ENCODE measurements at regions not wholly inside any gene's neighbourhood (a gene's known extent, or its start where the extent isn't known, plus 50 kb on each side); places are given as distances from the start of the nearest gene placed in this dataset.

DNA sequence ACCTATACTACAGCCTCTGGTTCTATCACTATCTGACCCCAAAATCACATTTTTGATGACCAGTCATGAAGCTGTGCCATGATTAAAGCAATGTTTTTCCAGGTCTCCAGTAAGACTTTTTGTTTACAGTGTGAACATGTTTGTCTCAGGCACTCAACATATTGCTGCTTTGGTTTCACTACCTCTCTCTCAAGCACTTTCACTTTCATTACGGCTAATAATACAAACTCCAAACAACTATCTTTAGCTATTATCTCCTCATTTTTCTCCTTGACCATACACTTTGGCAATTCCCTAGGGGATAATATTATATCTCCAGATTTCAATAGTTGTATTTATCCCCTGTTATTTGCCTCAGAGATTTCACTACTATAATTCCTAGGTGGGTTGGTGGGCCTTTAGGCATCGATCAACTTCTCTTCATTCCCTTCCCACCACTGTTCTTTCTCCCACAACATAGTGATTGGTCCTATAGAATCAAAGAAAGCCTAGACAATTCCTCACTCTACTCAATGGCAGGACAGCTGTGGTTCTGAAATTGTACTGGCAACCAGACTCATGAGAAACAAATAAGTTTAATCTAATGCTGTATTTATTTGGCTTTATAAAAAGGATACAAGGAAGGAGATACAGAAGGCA lies 261.4 kb upstream of the ZWINT start:
- no peak for DNase-seq (ENCODE audit: low read depth)

DNA sequence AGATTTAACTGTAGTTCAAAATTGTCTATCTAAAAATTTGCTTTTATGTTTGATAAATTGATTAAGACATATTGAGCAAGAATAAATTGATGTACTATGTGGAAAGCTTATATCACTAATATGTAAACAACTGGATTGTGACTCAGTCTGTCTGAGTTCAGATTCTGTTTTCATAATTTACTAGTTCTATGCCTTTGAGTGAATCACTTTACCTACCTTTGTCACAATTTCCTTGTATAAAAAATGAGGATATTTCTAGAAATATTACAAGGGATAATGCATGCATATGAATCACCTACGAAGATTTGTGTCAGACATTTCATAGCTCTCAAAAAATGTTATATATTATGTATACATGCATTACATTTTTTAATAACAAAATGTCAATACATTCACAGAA lies 245.1 kb upstream of the ZWINT start:
- no peak for DNase-seq (ENCODE audit: low read depth)

DNA sequence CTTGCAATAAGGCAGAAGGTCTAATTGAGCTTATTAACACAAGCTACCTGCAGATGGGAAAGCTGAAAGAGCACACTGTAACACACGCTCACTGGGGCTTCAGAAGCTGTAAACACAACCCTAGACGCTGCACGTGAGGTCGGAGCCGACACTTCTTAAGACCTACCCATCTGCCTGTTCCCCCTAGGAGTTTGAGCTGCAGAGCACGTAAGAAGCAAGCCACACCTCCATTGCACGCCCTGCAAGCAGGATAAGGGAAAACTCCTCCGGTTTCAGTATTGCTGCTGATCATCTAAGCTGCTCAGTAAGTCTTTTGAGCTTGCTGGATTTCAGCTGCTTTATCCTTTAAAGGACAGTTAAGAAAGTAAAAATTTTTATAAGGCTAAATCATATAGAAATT lies 244.0 kb upstream of the ZWINT start:
- no peak for DNase-seq (ENCODE audit: low read depth)

DNA sequence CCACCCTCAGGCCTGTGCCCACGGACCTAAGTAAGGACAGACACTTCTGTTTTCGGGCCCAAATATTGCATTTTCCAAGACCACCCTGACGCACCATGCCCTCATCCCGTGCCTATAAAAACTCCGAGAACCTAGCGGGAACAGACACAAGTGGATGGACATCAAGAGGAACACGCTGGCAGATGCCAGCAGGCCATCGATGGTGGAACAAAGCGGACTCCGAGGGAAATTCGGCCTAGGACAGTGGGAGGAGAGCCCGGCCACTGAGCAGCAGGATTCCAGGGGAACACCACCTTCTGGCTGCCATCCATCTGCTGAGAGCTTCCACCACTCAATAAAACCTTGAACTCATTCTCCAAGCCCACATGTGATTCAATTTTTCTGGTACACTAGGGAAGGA lies 243.6 kb upstream of the ZWINT start:
- no peak for DNase-seq (ENCODE audit: low read depth)

DNA sequence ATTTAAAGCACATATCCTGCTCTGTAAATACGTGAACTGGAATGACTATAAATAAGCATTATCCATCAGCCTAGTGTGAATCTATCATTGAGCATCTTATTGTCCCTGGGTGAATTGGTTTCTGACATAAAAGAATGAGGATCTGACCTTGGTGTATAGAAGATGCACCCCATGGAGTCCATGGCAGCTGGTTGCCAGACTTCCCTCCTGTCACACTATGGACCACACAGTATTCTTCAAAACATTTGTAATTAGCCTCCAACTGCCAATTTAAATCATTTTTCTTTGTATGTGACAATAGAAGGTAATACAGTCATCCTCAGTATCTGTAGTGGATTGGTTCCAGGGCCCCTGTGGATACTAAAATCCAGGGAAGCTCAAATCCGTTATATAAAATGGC lies 238.1 kb upstream of the ZWINT start:
- no peak for DNase-seq (ENCODE audit: low read depth)

DNA sequence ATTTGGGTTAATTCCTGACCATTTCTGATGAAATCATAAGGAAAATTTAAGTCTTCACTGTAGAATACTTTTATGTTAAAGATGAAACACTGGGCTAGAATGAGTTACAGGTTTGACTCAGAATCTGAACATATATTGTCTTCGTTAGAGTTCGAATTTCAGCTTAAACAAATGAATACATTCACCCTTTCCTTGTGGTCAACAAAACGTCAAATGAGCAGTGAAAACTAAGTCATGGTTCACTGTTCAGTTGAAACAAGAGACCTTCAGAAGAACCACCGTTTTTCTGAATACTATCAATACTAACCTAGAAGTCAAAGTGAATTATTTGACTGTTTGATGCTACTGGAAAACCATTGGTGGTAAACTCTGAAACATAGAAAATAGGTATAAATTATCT lies 235.2 kb upstream of the ZWINT start:
- DNase-seq (ENCODE audit: low read depth) = no peak

DNA sequence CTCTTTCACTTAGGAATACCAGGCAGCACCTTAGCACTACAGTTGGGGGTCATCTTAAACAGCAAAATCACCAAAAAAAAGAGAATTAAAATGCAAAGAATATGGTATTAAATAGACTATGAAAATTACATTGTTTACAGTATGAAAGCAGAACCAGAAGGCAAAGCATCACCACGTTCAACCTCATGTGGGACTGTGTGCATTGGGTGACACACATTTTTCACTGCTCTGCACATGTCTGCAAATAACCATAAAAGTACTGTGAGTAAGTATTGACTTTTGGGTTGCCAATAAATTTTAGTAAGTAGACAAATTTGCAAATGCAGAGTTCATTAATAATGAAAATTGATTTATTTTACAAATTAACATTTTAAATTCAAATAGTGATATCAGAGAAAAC lies 232.1 kb upstream of the ZWINT start:
- no peak for DNase-seq (ENCODE audit: low read depth)

DNA sequence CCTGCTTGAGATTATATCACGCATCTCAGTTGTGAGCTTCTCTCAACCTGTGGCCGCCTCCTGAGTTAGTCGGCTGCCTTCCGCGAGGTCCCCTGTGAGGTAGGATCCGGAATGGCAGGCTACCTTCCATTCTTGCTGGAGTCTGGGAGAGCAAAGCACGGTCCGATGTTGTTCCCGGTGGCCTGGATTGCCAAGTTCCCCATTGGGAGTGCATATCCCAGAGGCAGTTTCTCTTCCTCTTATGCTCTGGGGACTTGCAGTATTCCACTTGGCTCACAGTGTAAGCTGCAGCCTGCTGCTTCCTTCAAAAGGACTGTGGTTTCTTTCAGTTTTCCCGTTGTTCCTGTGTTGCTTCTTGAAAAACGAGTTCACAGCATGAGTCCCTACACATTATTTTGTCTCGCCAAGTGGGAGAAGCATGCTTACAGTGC lies 225.4 kb upstream of the ZWINT start:
- DNase-seq (ENCODE audit: low read depth) = no peak

DNA sequence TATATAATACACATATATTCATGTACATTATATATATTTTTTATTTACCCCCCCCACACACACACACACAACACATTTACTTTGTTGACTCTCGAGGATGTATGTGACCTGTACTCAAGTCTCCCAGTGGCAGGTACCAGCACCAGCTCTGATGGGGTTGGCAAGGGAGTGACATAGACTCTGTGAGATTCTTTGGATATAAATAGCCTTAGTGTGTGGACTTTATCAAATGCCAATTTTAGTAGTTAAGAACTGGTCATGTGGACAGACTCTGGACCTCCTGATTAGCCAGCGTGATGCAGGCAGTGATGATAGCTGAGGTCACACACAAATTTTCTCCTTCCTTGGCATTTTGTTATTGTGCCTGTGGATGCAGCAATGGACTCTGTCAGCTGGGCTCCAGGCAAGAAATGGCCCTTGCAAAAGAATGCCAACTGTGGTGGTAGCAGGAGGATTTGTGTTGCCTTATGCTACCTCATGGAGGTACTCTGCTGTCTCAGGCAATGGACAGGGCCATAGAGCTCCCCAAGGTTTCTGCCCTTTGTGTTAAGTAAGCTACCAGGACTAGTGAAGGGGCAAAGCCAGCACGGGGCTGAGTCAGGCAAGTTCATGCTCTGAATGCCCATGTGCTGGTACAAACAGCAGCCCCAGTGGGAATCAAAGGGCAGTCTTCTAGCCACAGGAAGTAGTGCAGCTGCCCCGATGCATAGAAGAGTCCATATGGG lies 224.6 kb upstream of the ZWINT start:
- DNase-seq (ENCODE audit: low read depth) = no peak

DNA sequence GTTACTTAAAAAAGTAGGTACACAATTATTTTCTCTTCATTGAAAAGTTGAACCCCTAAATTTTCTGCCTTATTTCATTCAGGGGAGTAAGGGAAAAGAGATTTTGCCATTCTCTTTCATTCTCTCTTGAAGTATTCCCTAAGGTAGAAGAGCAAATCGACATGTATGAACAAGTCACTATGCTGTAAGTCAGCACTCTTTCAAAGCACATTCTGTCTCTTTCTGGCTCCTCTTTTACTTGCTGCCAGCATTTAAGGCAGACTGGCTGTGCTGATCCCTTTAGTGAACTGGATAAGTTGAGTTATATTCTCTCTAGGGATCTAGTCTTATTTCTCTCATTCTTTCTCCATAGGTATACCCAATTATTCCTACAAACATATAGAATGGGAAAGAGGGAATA lies 222.3 kb upstream of the ZWINT start:
- no peak for DNase-seq (ENCODE audit: low read depth)

DNA sequence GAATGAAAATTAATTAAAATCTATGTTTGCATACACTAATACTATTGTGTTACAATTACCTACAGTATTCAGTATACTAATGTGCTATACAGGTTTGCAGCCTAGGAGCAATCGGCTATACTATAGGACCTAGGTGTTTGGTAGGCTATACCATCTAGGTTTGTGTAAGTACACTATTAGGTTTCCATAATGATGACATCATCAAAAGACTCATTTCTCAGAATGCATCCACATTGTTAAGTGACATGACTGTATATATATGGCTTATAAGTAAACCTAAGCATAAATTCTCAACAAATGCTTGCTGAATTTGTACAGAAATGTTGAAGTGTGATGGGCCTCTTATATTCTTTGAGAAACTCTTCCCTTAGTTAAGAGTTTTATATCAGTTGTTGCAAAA lies 206.5 kb upstream of the ZWINT start:
- DNase-seq (ENCODE audit: low read depth) = no peak

DNA sequence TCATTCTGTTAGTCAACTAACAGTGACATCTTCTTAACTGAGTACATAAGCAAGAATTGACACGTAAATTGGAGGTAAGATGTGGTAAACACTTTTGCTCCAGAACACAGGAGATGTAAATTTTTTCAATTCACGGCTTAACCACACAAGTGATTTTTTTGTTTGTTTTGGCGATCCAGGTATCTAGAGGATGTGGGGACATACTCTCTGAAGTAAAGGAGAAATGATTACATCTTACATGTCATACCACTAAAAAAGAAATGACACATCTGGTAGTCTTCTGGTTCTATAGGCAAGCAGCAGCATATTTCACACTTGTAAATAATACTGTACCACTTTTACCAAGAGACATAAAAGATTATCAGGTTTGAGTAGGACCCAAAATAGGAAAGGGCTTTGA lies 200.3 kb upstream of the ZWINT start:
- DNase-seq (ENCODE audit: low read depth) = no peak

DNA sequence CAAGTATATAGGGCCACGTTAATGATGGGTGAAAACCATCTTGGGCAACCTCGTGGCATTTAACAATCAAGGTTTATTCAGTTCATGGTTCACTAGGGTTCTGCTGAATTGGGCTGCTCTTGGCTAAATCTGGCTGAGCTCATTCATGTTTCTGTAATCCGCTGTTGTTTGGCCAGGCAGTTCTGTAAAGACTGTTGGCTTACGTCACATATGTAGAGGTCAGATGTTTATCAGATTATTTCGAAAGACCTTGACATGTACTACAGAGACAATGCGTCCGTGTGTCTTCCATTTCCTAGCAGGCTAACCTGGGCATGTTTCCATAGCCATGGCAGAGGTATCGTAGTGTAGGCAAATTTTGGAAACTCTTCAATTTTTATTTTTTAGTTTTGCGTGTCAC lies 190.0 kb upstream of the ZWINT start:
- no peak for DNase-seq (ENCODE audit: low read depth)

DNA sequence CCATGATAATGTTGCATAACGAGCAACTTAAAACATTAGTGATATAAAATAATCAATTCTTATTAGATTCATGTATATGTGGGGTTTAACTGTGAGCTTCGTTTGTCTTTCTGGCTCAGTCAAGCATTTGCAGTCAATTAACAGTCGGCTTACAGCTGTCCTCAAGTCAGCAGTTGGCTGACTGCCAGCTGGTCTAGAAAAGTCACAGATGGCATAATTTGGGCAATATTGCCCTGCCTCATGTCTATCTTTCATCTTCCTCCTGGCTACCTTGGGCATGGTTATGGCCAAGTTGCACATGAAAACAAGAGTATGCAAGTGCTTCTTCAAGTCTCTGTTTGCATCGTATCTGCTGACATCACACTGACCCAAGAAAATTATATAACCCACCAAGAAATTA lies 186.1 kb upstream of the ZWINT start:
- DNase-seq (ENCODE audit: low read depth) = no peak

DNA sequence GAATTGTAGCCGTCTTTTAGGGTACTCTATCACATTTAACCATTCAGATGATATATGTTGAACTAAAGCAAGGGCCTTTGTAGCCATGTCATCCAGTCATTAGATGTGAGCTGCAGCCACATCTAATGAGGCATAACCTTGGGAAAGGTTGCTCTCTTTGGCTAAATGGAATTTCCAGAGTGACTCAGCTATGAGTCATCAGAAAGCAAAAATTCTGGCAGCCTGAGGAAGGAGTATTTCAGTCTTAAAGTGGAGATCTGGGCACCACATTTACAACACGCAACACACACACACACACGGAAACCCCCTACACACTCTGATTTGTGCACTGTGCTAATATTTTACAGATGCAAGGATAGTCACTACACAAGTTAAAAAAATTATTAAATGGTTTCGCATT lies 176.9 kb upstream of the ZWINT start:
- no peak for DNase-seq (ENCODE audit: low read depth)

DNA sequence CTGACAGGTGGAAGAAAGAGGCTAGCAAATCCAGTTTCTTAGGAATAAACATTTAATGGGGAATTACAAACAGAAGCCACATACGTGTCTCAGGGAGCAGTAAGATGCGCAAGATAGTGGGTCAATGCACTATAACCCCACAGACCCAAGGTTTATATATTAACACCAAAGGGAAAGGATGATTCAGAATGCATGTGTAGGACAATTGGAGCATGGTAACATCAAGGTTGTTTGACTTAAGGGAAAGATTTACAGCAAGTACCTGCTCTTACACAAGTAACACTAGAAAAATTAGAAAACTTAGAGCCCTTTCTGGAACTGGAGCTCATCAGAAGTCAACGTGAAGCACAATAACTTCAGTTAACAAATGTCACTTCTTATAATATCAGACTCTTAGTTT lies 161.1 kb upstream of the ZWINT start:
- DNase-seq (ENCODE audit: low read depth) = no peak

DNA sequence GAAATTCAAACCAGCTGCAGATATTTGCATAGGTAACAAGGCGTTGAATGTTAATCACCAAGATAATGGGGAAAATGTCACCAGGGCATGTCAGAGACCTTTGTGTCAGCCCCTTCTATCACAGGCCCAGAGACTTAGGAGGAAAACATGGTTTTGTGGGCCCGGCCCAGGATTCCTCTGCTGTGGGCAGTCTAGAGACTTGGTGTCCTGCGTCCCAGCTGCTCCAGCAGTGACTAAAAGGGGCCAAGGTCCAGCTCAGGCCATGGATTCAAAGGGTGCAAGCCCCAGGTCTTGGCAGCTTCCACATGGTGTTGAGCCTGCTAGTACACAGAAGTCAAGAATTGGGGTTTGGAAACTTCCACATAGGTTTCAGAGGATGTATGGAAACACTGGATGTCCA lies 147.5 kb upstream of the ZWINT start:
- no peak for DNase-seq (ENCODE audit: low read depth)

DNA sequence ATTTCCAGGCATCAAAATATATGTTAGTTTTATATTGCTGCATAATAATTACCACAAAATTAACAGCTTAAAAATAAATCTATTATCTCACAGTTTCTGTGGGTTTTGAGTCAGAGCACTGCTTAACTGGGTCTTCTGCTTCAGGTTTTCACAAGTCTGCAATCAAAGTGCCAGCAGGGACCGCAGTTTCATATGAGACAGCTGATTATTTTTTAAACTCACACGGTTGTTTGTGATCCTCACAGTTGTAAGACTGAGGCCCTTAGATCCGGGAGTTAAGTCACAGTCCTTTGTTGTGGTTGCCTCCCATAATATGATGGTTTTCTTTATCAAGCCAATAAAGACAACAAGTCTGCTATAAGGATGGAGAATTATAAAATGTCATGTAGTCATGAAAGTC lies 146.0 kb upstream of the ZWINT start:
- no peak for DNase-seq (ENCODE audit: low read depth)

DNA sequence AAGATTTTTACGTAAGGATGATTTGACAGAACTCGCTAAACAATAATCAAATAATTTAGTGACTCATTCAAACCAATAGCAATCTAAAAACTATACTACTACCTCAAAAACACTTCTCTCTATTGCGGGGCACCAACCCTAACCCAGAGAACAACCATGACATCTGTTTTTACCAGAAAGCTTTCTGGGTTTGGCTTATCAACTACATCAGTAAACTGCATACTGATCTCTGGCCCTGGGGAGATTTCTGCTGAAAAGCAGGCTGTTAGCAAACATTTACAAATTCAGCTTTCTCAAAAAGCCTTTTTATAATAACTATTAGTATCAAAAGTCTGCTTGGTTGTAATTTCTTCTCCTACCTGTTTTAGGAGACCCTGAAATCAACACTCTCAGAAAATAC lies 144.5 kb upstream of the ZWINT start:
- no peak for DNase-seq (ENCODE audit: low read depth)

DNA sequence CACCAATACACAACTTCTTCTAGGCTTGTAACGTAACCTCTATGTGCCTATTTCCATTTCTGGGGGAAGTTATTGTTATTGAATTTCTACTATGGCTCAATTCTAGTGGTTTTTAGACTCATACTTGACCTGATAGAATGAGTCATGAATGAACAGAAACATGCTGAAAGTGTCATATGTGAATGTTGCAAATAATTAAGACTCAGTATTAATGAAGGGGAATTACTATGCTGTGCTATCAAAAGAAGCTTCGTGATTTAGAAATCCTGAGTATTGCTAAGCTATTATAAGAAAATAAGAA lies 135.1 kb upstream of the ZWINT start:
- no peak for DNase-seq (ENCODE audit: low read depth)

DNA sequence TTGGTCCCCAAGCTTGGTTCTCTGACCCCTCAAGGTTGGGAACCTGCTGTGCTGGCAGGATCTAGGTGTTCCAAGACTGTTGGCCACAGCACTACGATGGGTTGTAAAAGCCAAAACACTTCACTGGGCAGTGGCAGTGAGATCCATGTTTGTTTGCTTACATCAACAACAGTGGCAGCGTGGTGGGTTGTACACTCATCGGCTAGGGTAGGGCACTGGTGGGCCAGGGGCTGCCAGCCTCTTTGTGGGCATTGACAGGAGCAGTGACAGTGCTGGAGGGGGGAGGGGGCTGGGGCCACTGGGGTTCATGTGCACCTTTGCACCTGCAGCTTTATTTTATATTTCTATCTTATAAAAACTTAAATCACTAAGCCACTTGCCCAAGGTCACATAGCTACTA lies 126.7 kb upstream of the ZWINT start:
- DNase-seq (ENCODE audit: low read depth) = no peak

DNA sequence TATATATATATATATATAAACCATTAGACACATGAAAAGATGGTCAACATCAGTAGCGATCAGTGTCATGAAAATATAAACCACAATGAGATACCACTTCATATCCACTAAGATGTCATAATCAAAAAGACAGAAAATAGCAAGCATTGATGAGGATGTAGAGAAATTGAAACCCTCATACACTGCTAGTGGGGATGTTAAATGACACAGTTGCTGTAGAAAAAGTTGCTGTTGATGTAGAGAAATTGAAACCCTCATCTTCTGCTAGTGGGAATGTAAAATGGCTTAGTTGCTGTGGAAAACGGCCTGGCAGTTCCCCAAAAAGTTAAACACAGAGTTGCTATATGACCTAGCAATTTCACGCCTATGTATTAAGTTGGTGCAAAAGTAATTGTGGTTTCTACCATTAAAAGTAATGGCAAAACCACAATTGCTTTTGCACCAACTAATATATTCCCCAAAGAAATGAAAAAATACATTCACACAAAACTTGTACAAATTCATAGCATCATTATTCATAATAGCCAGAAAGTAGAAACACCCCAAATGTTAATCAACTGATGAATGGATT lies 120.5 kb upstream of the ZWINT start:
- DNase-seq (ENCODE audit: low read depth) = no peak

DNA sequence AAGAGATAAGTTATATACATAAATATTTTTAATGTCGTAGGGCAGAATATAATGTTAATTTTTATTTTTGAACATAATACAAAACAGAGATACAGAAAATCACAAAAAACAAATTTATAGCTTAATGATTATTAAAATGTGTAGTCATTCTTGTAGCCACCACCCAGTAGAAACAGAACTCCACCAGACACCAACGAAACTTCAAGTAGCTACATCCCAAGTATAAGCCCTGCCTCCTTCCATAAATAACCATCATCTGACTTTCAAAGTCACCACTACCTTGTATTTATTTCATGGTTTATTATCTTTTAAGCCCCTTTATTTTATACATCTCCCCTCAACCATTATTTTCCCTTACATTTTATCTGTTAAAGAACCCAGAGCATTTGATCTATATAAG lies 111.9 kb upstream of the ZWINT start:
- DNase-seq (ENCODE audit: low read depth) = no peak

DNA sequence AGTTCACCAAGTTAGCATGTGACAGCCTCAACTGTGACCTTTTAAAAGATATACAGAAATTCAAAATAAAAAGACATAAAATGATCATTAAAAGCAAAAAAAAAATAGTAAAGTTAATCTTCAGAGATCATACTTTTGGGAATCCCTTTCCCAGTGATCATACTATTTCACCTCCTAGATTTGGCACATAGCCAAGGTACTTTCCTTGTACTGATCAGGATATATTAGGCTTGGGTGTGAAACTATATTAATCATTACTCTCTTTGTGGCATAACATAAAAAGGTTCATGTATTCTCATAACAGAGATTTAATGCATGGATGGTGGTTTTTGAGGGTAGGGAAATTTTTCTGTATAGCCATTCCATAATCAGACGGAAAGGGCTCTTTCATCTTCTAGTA lies 109.6 kb upstream of the ZWINT start:
- no peak for DNase-seq (ENCODE audit: low read depth)
